CD4-positive, alpha-beta memory T cell (primary cell): ENCODE measurements at regions not wholly inside any gene's neighbourhood (a gene's known extent, or its start where the extent isn't known, plus 50 kb on each side); places are given as distances from the start of the nearest gene placed in this dataset.
A peak's percentile ranks its signal among the peaks of the same experiment; 100 is the strongest.

ENCODE experiments used
- CTCF ChIA-PET: fragments of 350-600 bp; sonication (Branson Sonifier 250); formaldehyde crosslinking; loops from one replicate; lab custom pipeline; 2021; ENCODE audit warnings: inconsistent platforms; ENCODE audit not compliant: partially characterized antibody; lab: Charles Lee
- POLR2A ChIA-PET: fragments of 350-600 bp; sonication (Branson Sonifier 250); formaldehyde crosslinking; loops from one replicate; lab custom pipeline; 2021; ENCODE audit not compliant: partially characterized antibody; lab: Charles Lee
- DNase-seq, 5 donors: peaks; one replicate each; pipeline versions ENCODE4 v3.0.0 to v3.0.0-alpha.2; 2020 to 2022; ENCODE audit warnings: mixed read lengths in 1 of 5
- H3K27ac ChIP-seq: one replicate; pipeline ENCODE4 v1.7.0; 2013; ENCODE audit warnings: low read depth, low read length
- H3K27me3 ChIP-seq: 2 replicates; pipeline ENCODE4 v1.7.0; 2013; ENCODE audit warnings: mild to moderate bottlenecking, low read length, moderate library complexity; ENCODE audit not compliant: insufficient read depth
- H3K36me3 ChIP-seq: 2 replicates; pipeline ENCODE4 v1.7.0; 2013; ENCODE audit warnings: mild to moderate bottlenecking, low read length, moderate library complexity; ENCODE audit not compliant: insufficient read depth
- H3K4me1 ChIP-seq: 2 replicates; pipeline ENCODE4 v1.7.0; 2013; ENCODE audit warnings: mild to moderate bottlenecking, low read length, moderate library complexity; ENCODE audit not compliant: insufficient read depth
- H3K4me3 ChIP-seq, 2 donors: one replicate each; pipeline ENCODE4 v1.7.0; 2013; ENCODE audit warnings: low read length in 2 of 2, mild to moderate bottlenecking in 1 of 2
- H3K9me3 ChIP-seq, 2 donors: one replicate each; pipeline ENCODE4 v1.7.0; 2013; ENCODE audit warnings: low read length in 2 of 2, control low read depth in 1 of 2; ENCODE audit not compliant: control insufficient read depth in 1 of 2
- H3K27ac Mint-ChIP-seq, 7 donors: one replicate each; pipeline ENCODE4 v1.8.0; 2020 to 2021; ENCODE audit warnings: mixed read lengths in 7 of 7, mild to moderate bottlenecking in 6 of 7, inconsistent platforms in 3 of 7, moderate library complexity in 3 of 7
- H3K27me3 Mint-ChIP-seq, 2 donors: one replicate each; pipeline ENCODE4 v1.8.0; 2020 to 2021; ENCODE audit warnings: mixed read lengths in 2 of 2
- H3K36me3 Mint-ChIP-seq, 2 donors: one replicate each; pipeline ENCODE4 v1.8.0; 2020 to 2021; ENCODE audit warnings: mixed read lengths in 2 of 2, inconsistent platforms in 1 of 2, mild to moderate bottlenecking in 1 of 2
- H3K4me1 Mint-ChIP-seq, 4 donors: one replicate each; pipeline ENCODE4 v1.8.0; 2020 to 2021; ENCODE audit warnings: mixed read lengths in 4 of 4, mild to moderate bottlenecking in 1 of 4
- H3K4me3 Mint-ChIP-seq, 8 donors: one replicate each; pipeline ENCODE4 v1.8.0; 2020 to 2021; ENCODE audit warnings: mixed read lengths in 8 of 8, mild to moderate bottlenecking in 7 of 8, moderate library complexity in 6 of 8, inconsistent platforms in 3 of 8
- H3K9me3 Mint-ChIP-seq, 8 donors: one replicate each; pipeline ENCODE4 v1.8.0; 2020 to 2021; ENCODE audit warnings: mixed read lengths in 8 of 8, mild to moderate bottlenecking in 5 of 8, inconsistent platforms in 3 of 8, moderate library complexity in 1 of 8
- intact Hi-C: fragments of 100-400 bp; cut with micrococcal nuclease; formaldehyde crosslinking; loops from one replicate; pipeline ENCODE4 v1.15.1; 2023

DNA sequence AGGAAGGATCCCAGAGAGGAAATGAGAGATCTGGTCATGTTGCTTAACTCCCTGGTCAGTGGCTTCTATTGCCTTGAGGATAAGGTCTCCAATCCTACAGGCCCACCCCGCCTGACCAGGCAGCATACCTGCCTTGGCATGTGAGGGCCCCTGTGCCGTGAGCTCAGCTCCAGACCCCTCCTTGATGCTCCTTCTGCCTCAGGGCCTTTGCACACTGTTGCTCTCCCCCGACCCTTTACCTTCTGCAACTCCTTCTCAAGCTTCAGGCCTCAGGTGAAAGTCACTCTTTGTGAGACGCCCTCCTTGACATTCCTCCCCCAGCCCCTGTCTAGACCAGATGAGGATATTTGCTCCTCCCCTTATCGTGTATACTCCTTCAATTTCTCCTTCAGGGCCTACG lies 62.8 kb downstream of the FAM241B start:
- Histone ChIP-seq H3K4me3 (no peak overlapping the region), H3K9me3 (no peaks in the 10 kb centered on the region), H3K36me3 (no peaks in the 10 kb centered on the region), H3K27me3 (no peaks in the 10 kb centered on the region), H3K27ac (no peak overlapping the region), H3K4me1 (no peaks in the 10 kb centered on the region)
- no peaks in the 10 kb centered on the region for H3K9me3 Mint-ChIP-seq
- no peak for DNase-seq
- POLR2A ChIA-PET = no interaction called here
- CTCF ChIA-PET = no interaction called here
- H3K27me3 Mint-ChIP-seq = peaks cover 7 to 14% of the 10 kb centered on the region in 2 donors
- no peaks in the 10 kb centered on the region for H3K36me3 Mint-ChIP-seq
- H3K4me1 Mint-ChIP-seq = no peaks in the 10 kb centered on the region
- H3K27ac Mint-ChIP-seq = no peak overlapping the region
- H3K4me3 Mint-ChIP-seq = no peak overlapping the region
- intact Hi-C loops = no loop called here

- Histone ChIP-seq H3K4me3 (no peak overlapping the region), H3K36me3 (no peaks in the 10 kb centered on the region), H3K27ac (no peak overlapping the region), H3K4me1 (no peaks in the 10 kb centered on the region), H3K9me3 (no peaks in the 10 kb centered on the region), H3K27me3 (no peaks in the 10 kb centered on the region)
- no peak overlapping the region for H3K4me3 Mint-ChIP-seq
- ChIA-PET POLR2A (no interaction called here), CTCF (no interaction called here)
- intact Hi-C loops = no loop called here
- no peak overlapping the region for H3K27ac Mint-ChIP-seq
- H3K36me3 Mint-ChIP-seq = no peaks in the 10 kb centered on the region
- H3K27me3 Mint-ChIP-seq = peaks cover 15 to 16% of the 10 kb centered on the region in 2 donors
- no peak for DNase-seq
- H3K4me1 Mint-ChIP-seq = no peaks in the 10 kb centered on the region
- H3K9me3 Mint-ChIP-seq = no peaks in the 10 kb centered on the region
These were observed 63.8 kb downstream of the FAM241B start for GRCh38 chr10:69693886-69694285.

DNA sequence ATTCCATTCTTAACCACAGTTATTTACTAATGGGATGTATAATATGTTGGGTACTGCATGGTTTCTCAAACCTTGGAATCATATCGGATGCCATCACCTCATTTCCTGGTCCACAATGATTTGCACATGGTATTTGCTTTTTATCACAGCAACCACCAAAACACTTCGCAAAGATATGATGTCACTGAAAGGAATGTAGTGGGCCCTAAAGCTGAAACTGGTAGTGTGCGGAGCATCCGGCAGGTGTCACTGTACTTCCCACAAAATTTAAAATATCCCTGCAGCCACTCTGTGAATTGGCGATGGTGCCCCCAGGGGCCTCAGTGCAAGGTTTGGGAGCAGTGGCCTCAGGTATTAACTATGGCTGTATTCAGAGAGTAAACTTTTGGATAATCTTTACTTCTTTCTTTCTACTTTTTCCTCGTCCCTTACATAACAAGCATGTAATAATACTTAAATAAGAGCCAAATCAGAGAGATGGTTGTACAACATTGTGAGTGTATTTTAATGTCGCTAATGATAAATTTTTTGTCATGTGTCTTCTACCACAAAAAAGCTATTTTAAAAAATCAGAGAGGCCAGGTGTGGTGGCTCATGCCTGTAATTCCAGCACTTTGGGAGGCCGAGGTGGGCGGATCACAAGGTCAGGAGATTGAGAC lies 66.2 kb downstream of the FAM241B start:
- H3K4me3 Mint-ChIP-seq = no peak overlapping the region

GRCh38 chr10:69697006-69697405 lies 67.0 kb downstream of the FAM241B start:
- POLR2A ChIA-PET = no interaction called here
- Histone ChIP-seq H3K27ac (no peak overlapping the region), H3K27me3 (no peaks in the 10 kb centered on the region), H3K9me3 (no peaks in the 10 kb centered on the region), H3K36me3 (no peaks in the 10 kb centered on the region), H3K4me1 (no peaks in the 10 kb centered on the region), H3K4me3 (no peak overlapping the region)
- H3K27me3 Mint-ChIP-seq = peaks cover 23 to 26% of the 10 kb centered on the region in 2 donors
- H3K27ac Mint-ChIP-seq = no peak overlapping the region
- CTCF ChIA-PET = interaction anchor here (2.1 kb wide), 1 partner anchor 18 kb away, joined by 11 read pairs; no protein-coding TSS in a partner anchor
- no peaks in the 10 kb centered on the region for H3K36me3 Mint-ChIP-seq
- no peak overlapping the region for H3K4me3 Mint-ChIP-seq
- DNase-seq = no peak
- intact Hi-C loops = no loop called here
- no peaks in the 10 kb centered on the region for H3K9me3 Mint-ChIP-seq
- H3K4me1 Mint-ChIP-seq = no peaks in the 10 kb centered on the region

More for the DNA sequence above, 66.2 kb downstream of the FAM241B start:
- H3K4me1 Mint-ChIP-seq = no peaks in the 10 kb centered on the region
- H3K27me3 ChIP-seq = no peaks in the 10 kb centered on the region
- H3K4me3 ChIP-seq = no peak overlapping the region
- no peak overlapping the region for H3K27ac ChIP-seq
- no peak overlapping the region for H3K27ac Mint-ChIP-seq
- no peaks in the 10 kb centered on the region for H3K36me3 Mint-ChIP-seq
- no peaks in the 10 kb centered on the region for H3K4me1 ChIP-seq
- peak in 2 of 5 donors; percentile 1 to 3 for DNase-seq
- POLR2A ChIA-PET = no interaction called here
- no peaks in the 10 kb centered on the region for H3K9me3 Mint-ChIP-seq
- no peaks in the 10 kb centered on the region for H3K36me3 ChIP-seq
- no peaks in the 10 kb centered on the region for H3K9me3 ChIP-seq
- peaks cover 20 to 22% of the 10 kb centered on the region in 2 donors for H3K27me3 Mint-ChIP-seq
- CTCF ChIA-PET = interaction anchor here (2.1 kb wide), 1 partner anchor 19 kb away, joined by 11 read pairs; no protein-coding TSS in a partner anchor
- intact Hi-C loops = no loop called here

DNA sequence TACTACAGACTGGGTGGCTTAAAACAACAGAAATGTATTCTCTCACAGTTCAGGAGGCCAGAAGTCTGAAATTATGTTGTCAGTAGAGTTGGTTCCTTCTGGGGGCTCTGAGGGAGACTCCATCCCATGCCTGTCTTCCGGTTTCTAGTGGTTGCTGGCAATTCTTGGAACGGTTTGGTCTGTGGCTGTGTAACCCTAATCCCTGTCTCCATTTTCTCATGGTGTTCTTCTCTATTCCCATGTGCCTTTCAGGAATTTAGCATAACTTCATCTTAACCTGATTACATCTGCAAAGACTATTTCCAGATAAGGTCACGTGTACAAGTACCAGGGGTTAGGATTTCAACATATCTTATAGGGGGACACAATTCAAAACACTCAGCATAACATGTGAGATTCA lies 73.2 kb downstream of the FAM241B start:
- intact Hi-C loops = no loop called here
- Histone ChIP-seq H3K9me3 (no peaks in the 10 kb centered on the region), H3K27ac (no peak overlapping the region), H3K27me3 (no peaks in the 10 kb centered on the region), H3K4me3 (no peak overlapping the region), H3K4me1 (no peaks in the 10 kb centered on the region), H3K36me3 (no peaks in the 10 kb centered on the region)
- no peak for DNase-seq
- H3K36me3 Mint-ChIP-seq = no peaks in the 10 kb centered on the region
- peaks cover 0 to 20% (median 9%) of the 10 kb centered on the region in 8 donors for H3K9me3 Mint-ChIP-seq
- ChIA-PET CTCF (no interaction called here), POLR2A (no interaction called here)
- peaks cover 33 to 36% of the 10 kb centered on the region in 2 donors for H3K27me3 Mint-ChIP-seq
- no peak overlapping the region for H3K27ac Mint-ChIP-seq
- H3K4me1 Mint-ChIP-seq = no peaks in the 10 kb centered on the region
- H3K4me3 Mint-ChIP-seq = no peak overlapping the region

GRCh38 chr10:69703766-69704630 lies 74.0 kb downstream of the FAM241B start:
- Histone ChIP-seq H3K27ac (no peak overlapping the region), H3K4me1 (no peaks in the 10 kb centered on the region), H3K27me3 (no peaks in the 10 kb centered on the region), H3K36me3 (no peaks in the 10 kb centered on the region), H3K9me3 (no peaks in the 10 kb centered on the region), H3K4me3 (no peak overlapping the region)
- DNase-seq = no peak
- no peaks in the 10 kb centered on the region for H3K36me3 Mint-ChIP-seq
- CTCF ChIA-PET = no interaction called here
- H3K4me1 Mint-ChIP-seq = no peaks in the 10 kb centered on the region
- H3K27ac Mint-ChIP-seq = no peak overlapping the region
- H3K27me3 Mint-ChIP-seq = peaks cover 33 to 41% of the 10 kb centered on the region in 2 donors
- no peak overlapping the region for H3K4me3 Mint-ChIP-seq
- POLR2A ChIA-PET = no interaction called here
- intact Hi-C loops = no loop called here
- peaks cover 0 to 20% (median 9%) of the 10 kb centered on the region in 8 donors for H3K9me3 Mint-ChIP-seq

GRCh38 chr10:69709366-69709941 lies 79.4 kb downstream of the FAM241B start:
- no peak for DNase-seq
- Histone ChIP-seq H3K36me3 (no peaks in the 10 kb centered on the region), H3K4me3 (no peak overlapping the region), H3K9me3 (no peaks in the 10 kb centered on the region), H3K27ac (no peak overlapping the region), H3K27me3 (no peaks in the 10 kb centered on the region), H3K4me1 (no peaks in the 10 kb centered on the region)
- H3K27me3 Mint-ChIP-seq = peaks cover 15 to 41% of the 10 kb centered on the region in 2 donors
- no peak overlapping the region for H3K4me3 Mint-ChIP-seq
- no peaks in the 10 kb centered on the region for H3K36me3 Mint-ChIP-seq
- H3K27ac Mint-ChIP-seq = no peak overlapping the region
- ChIA-PET POLR2A (no interaction called here), CTCF (interaction anchor here (0.5 kb wide), 1 partner anchor 272 kb away, joined by 3 read pairs; no protein-coding TSS in a partner anchor)
- no peaks in the 10 kb centered on the region for H3K4me1 Mint-ChIP-seq
- H3K9me3 Mint-ChIP-seq = peaks cover 0 to 14% (median 2%) of the 10 kb centered on the region in 8 donors
- intact Hi-C loops = no loop called here
